Lower leg skin (tissue), 3 donors: ENCODE measurements at regions not wholly inside any gene's neighbourhood (a gene's known extent, or its start where the extent isn't known, plus 50 kb on each side); places are given as distances from the start of the nearest gene placed in this dataset.

Experiments used
- POLR2A ChIP-seq, 2 donors: fragments of 450-650 bp; IDR thresholded peaks; one replicate each; pipeline ENCODE4 v1.6.1; 2016 to 2017; ENCODE audit warnings: antibody characterized with exemption in 2 of 2, mild to moderate bottlenecking in 1 of 2, moderate library complexity in 1 of 2
- TF ChIP-seq, protein P1 (sequence below), 3 donors: fragments of 450-650 bp; IDR thresholded peaks; one replicate each; pipeline ENCODE4 v1.5.1; 2016; ENCODE audit warnings: antibody characterized with exemption in 3 of 3, mild to moderate bottlenecking in 3 of 3, moderate library complexity in 2 of 3

DNA sequence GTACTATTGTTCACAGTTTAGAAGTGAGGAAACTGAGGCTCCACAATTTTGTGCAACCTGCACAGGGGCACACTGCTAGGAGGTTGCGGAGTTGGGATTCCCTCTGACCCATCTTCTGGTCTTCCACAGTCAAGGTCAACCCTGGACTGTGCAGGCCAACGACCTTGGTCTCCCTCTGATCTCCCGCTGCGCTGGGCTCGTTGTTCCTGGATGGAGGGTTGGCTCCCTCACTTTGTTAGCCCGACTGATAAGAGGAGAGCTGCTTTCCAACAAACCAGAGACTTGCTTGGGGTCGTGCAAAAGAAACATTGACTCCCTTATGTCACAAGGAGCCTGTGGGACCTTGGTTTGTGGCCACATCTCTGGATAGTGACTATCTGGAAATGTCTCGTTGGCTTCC is 187.6 kb downstream of the MYCN start:
- TF ChIP-seq, protein P1, sequence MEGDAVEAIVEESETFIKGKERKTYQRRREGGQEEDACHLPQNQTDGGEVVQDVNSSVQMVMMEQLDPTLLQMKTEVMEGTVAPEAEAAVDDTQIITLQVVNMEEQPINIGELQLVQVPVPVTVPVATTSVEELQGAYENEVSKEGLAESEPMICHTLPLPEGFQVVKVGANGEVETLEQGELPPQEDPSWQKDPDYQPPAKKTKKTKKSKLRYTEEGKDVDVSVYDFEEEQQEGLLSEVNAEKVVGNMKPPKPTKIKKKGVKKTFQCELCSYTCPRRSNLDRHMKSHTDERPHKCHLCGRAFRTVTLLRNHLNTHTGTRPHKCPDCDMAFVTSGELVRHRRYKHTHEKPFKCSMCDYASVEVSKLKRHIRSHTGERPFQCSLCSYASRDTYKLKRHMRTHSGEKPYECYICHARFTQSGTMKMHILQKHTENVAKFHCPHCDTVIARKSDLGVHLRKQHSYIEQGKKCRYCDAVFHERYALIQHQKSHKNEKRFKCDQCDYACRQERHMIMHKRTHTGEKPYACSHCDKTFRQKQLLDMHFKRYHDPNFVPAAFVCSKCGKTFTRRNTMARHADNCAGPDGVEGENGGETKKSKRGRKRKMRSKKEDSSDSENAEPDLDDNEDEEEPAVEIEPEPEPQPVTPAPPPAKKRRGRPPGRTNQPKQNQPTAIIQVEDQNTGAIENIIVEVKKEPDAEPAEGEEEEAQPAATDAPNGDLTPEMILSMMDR (IDR thresholded peaks at IDR 0.05), result no peak
- TF ChIP-seq POLR2A (IDR thresholded peaks at IDR 0.05), result no peak
